ENCODE measurements at regions not wholly inside any gene's neighbourhood (a gene's known extent, or its start where the extent isn't known, plus 50 kb on each side); places are given as distances from the start of the nearest gene placed in this dataset.

DNA sequence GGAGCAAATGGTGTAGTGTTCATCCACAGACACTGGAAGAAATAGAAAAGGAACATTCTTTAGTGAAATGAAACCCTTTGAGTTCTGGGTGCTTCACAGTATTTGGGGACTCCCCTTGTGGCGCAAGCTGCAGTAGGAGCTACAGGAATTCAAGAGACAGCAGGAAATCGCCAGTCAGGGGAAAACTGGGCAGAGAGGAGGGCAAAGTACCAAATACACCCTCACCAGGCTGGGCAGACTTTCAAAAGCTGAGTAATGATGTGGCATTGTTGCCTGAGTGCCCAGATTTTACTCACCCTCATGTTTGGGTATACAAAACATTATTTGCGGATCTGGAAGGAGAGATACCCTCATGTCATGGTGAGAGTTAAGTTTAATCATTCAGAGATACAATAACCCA is 97.9 kb downstream of the SOD2 start:
- intact Hi-C loops (cut with DNase I): no loop called here
- no peaks in the 10 kb centered on the region for H3K9me3 ChIP-seq
- no peak overlapping the region for H3K4me3 ChIP-seq
- peak overlapping the region in 1 of 4 donors; percentile 37 for H3K27ac ChIP-seq
- no peak for TF ChIP-seq CTCF (IDR thresholded peaks at IDR 0.05)
- no peak for TF ChIP-seq POLR2A (IDR thresholded peaks at IDR 0.05)
- peaks cover 0 to 17% (median 15%) of the 10 kb centered on the region in 3 donors for H3K4me1 ChIP-seq
- no peaks in the 10 kb centered on the region for H3K27me3 ChIP-seq
- WGBS, 2 donors: 15 to 18% methylated on average over 3 of the region's 3 CpGs
- no peak for DNase-seq
- H3K36me3 ChIP-seq: no peaks in the 10 kb centered on the region

DNA sequence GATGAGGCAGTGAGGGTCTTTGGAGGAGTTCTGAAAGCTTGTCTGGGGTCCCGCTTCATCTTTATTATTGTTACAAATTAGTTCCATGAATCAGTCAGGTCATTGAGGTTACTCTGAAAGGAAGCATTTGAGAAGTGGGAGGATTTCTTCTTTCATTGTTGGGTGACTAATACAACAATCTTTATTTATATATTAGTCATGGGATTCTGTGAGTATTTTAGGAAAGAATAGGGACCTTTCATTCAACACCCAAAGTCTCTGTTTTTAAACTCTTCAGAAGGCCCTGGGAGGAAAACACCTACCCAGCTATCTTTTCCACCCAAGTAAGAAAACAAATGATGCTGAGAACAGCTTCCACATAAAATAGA is 98.3 kb downstream of the SOD2 start:
- H3K27me3 ChIP-seq: no peaks in the 10 kb centered on the region
- no peak for DNase-seq
- H3K36me3 ChIP-seq: no peaks in the 10 kb centered on the region
- H3K4me1 ChIP-seq: peaks cover 0 to 17% (median 15%) of the 10 kb centered on the region in 3 donors
- TF ChIP-seq CTCF (IDR thresholded peaks at IDR 0.05): no peak
- no peak for TF ChIP-seq POLR2A (IDR thresholded peaks at IDR 0.05)
- intact Hi-C loops (cut with DNase I): no loop called here
- no peaks in the 10 kb centered on the region for H3K9me3 ChIP-seq
- WGBS, 2 donors: 0 to 23% methylated on average over 1 of the region's 1 CpG
- no peak overlapping the region for H3K4me3 ChIP-seq
- H3K27ac ChIP-seq: peak overlapping the region in 1 of 4 donors; percentile 37

- H3K27ac ChIP-seq: no peak overlapping the region
- H3K36me3 ChIP-seq: no peaks in the 10 kb centered on the region
- DNase-seq: no peak
- 52 to 66% methylated on average over 5 to 7 of the region's 7 CpGs for WGBS, 2 donors
- H3K9me3 ChIP-seq: no peaks in the 10 kb centered on the region
- intact Hi-C loops (cut with DNase I): no loop called here
- H3K4me1 ChIP-seq: peaks cover 0 to 17% (median 15%) of the 10 kb centered on the region in 3 donors
- H3K27me3 ChIP-seq: no peaks in the 10 kb centered on the region
- TF ChIP-seq POLR2A (IDR thresholded peaks at IDR 0.05): no peak
- TF ChIP-seq CTCF (IDR thresholded peaks at IDR 0.05): no peak
- no peak overlapping the region for H3K4me3 ChIP-seq
Measured at GRCh38 chr6:159594106-159594749, 98.8 kb downstream of the SOD2 start.

DNA sequence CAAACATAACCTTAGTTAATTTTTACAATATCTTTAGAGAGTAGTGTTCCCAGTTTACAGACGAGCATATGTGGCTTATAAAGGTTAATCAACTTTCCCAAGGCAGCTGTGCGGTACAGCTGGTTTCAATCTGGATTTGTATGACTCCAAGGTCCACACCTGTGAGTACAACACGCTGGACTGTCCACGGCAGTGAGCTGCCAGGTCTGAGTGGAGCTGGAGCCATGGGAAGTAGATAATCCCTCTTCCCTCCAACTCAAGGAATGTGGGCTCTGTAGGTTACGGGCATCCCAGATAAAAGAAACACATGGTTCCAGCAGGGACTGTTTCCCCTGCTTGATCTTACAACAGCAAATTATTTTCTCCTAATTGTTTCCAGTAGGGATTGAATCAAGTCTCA is 102.2 kb downstream of the SOD2 start:
- no peaks in the 10 kb centered on the region for H3K27me3 ChIP-seq
- no peaks in the 10 kb centered on the region for H3K9me3 ChIP-seq
- H3K27ac ChIP-seq: no peak overlapping the region
- TF ChIP-seq CTCF (IDR thresholded peaks at IDR 0.05) (no peak), POLR2A (IDR thresholded peaks at IDR 0.05) (no peak)
- H3K4me1 ChIP-seq: peaks cover 0 to 17% (median 15%) of the 10 kb centered on the region in 3 donors
- no peaks in the 10 kb centered on the region for H3K36me3 ChIP-seq
- WGBS, 2 donors: 71 to 72% methylated on average over 5 of the region's 5 CpGs
- intact Hi-C loops (cut with DNase I): no loop called here
- no peak for DNase-seq
- no peak overlapping the region for H3K4me3 ChIP-seq

DNA sequence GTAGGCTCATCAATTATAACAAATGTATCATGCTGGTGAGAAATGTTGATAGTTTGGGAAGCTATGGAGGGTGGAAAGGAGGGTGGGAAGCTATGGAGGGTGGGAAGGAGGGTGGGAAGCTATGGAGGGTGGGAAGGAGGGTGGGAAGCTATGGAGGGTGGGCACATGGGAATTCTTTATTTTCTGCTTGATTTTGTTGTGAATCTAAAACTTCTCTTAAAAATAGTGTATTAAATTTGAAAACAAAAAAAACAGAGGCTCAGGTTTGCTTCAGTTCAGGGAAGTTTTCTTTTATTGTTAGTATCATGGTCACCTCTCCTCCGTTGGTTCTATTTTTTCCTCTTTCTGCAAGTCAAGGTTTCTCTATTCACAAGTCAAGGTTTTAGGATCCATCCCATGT is 106.4 kb downstream of the SOD2 start:
- Histone ChIP-seq H3K4me1 (no peaks in the 10 kb centered on the region), H3K36me3 (no peaks in the 10 kb centered on the region), H3K27ac (no peak overlapping the region), H3K27me3 (no peaks in the 10 kb centered on the region), H3K4me3 (no peak overlapping the region), H3K9me3 (no peaks in the 10 kb centered on the region)
- DNase-seq: no peak
- intact Hi-C loops (cut with DNase I): no loop called here
- WGBS, 2 donors: 81 to 82% methylated on average over 1 of the region's 1 CpG
- TF ChIP-seq POLR2A (IDR thresholded peaks at IDR 0.05) (no peak), CTCF (IDR thresholded peaks at IDR 0.05) (no peak)
